T-helper 2 cell treated with Interferon-gamma antibody and Interleukin-4, amounts not matched to agents 100 ng/mL and 5 ng/mL, for 36 hours (primary cell): ENCODE measurements at regions not wholly inside any gene's neighbourhood (a gene's known extent, or its start where the extent isn't known, plus 50 kb on each side); places are given as distances from the start of the nearest gene placed in this dataset.

Experiments used
- intact Hi-C: fragments of 100-400 bp; cut with micrococcal nuclease; formaldehyde crosslinking; loops from one replicate; pipeline ENCODE4 v1.15.1; 2023

DNA sequence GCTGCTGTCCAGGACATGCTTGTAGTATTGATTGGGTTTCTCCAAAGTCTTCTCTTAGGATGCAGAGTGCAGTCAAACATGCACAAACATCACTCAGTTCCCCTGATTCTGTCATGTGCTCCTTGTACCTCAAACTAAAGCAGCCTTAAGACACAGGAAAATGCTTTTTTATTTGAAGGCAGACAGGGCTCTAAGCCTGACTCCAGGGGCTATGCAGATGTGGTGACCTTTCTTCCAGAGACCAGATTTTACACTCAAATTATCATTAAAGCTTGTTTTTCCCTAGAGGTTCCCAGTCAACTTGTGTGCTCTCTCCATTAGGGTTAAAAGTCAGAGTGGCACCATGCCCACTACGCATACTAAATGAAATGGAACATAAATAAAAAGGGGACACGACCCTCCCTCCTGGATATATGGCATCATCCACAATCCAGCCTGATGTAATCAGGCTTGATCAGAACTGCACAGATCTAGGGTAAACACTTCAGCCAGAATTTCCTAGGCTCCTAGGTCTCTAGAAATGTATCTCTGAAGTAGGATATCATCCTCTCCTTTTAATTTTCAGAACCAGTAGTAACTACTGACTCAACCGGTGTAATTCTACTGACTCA is 771.1 kb downstream of the NR2F1-AS1 start:
- intact Hi-C loops, result no loop called here

DNA sequence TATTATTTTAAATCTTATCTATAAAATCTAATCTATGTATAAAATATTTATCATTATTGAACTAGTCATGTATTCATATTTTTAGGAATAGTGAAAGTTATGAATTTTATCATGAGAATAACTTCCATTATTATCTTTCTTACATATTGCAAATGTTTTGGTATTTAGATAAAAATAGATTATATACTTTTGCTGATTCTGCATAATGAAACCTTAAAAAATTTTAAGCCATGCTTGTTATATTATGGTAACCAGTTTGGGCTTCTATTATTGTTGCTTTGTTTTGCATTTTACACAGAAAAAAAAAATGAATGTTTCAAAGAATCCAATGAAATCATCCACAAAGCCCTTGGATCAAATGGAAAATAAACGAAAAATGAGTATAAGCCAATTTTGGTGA is 772.5 kb downstream of the NR2F1-AS1 start:
- intact Hi-C loops, result no loop called here

DNA sequence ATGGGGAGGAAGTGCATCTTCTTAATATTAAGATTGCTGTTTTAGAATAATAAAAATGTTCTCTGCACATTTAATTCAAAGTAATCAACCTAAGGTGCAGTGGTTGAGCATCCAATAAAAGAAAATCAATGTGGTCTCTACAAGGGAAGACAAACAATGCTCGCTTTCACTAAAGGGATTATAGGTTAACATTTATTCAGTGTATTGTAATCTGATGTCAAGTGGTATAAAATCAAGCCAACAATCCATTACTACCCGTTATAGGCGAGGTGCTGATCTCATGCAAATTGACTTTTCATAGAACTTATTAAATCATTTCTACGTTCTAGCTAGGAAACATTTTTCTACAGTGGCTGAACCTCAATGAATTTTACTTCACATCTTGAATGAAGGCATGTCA is 773.9 kb downstream of the NR2F1-AS1 start:
- intact Hi-C loops, result no loop called here

GRCh38 chr5:92805446-92805845 is 775.6 kb downstream of the NR2F1-AS1 start:
- intact Hi-C loops, result no loop called here

GRCh38 chr5:92801911-92802310 is 779.1 kb downstream of the NR2F1-AS1 start:
- intact Hi-C loops, result no loop called here

DNA sequence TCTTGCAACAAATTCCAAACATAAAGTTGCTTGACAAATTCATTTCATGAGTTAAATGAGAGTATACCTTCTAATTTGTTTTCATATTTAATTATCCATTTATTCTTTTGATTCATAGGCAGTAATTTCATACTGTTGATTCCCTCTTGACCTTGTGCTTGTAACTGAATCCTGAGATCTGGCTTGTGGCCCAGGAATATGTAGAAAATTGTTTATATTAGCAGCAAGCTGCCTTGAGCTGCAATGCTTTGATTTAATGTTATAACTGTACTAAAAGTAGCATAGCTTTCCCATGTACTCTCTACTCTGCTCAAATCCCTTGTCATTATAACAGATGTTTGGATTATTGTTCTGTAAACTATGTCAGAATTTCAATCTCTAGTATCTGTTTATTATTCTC is 780.7 kb downstream of the NR2F1-AS1 start:
- intact Hi-C loops, result no loop called here

DNA sequence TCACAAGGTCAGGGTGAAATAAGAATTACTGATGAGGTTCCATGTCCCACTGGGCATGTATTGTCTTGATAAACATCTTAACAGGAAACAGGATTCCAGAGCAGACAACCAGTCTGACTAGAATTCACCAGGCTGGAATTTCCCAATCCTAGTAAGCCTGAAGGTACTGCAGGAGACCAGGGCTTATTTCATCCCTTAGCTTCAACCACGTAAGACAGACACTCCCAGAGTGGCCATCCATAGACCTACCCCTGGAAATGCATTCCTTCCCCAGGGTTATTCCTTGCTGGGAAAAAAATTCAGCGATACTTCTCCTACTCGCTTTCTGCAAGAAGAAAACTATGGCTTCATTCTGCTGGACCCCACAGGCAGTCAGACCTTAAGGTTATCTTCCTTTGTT is 785.4 kb downstream of the NR2F1-AS1 start:
- intact Hi-C loops, result no loop called here

GRCh38 chr5:92780057-92780456 is 801.0 kb downstream of the NR2F1-AS1 start:
- intact Hi-C loops, result no loop called here

- intact Hi-C loops, result no loop called here
Observed at GRCh38 chr5:92779536-92779935, 801.5 kb downstream of the NR2F1-AS1 start.

GRCh38 chr5:92778261-92778660 is 802.8 kb downstream of the NR2F1-AS1 start:
- intact Hi-C loops, result no loop called here

DNA sequence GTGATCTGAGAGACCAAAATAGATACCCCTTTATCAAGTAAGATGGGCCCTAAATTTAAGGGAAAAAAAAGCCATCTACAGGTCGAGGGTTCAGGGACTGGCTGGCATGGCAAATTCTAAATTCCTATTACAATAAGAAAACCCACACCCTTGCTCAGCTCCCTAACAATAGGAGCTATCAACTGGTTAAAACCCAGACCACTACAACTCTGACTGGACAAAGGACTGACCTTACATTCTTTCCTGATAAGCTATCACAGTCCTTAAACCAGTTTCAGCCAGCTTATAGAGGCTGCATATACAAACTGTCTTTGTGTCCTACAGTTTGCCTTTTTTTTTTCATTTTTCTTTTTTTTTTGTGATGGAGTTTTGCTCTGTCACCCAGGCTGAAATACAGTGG is 803.6 kb downstream of the NR2F1-AS1 start:
- intact Hi-C loops, result no loop called here

DNA sequence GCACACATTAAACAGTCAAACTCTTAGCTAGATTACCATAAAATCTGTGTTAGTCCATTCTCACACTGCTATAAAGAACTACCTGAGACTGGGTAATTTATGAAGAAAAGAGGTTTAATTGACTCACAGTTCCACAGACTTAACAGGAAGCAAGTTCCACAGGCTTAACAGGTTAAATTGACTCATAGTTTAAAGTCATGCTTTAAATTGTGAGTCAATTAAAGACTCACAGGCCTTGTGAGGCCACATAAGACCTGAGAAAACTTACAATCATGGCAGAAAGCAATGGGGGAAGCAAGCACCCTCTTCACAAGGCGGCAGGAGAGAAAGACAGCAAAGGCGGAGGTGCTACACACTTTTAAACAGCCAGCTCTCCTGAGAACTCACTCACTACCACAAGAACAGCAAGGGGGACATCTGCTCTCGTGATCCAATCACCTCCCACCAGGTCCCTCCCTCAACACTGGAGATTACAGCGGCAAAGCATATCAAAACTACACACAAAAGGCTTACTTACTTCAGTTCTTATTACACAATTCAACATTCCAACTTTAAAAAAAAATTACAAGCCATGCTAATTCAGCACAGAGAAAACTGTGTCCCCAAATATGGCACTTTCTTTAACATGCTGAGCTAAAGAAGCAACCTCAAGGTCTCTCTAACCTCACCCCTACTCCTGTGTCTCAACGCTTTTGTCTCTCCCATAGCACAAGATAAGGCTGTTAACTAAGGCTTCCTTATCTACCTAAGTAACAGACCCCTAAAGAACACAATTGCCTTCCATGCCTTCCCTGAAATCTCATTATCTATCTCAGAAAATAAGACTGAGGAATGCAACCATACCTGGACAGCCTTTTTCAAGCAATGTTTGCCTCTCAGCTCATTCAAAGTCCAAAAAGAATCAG is 805.1 kb downstream of the NR2F1-AS1 start:
- intact Hi-C loops, result no loop called here

DNA sequence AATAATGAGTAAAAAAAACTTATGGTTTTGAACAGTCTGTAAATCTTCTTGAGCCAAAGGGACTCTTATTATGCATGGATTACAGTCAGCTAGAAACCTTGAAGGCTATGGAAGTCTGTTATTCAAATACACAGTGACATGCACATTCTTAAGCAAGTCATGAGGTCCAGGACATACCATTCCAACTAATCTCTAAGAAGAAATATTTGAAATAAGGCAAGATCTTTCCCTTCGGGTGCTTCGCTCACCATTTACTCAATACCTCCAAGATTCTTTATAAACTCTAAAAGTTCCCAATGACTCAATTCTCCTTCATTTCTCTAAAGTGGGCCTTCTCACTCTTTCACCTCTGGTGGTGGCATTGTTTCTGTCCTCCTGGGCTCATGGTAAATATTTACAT is 811.0 kb downstream of the NR2F1-AS1 start:
- intact Hi-C loops, result no loop called here

DNA sequence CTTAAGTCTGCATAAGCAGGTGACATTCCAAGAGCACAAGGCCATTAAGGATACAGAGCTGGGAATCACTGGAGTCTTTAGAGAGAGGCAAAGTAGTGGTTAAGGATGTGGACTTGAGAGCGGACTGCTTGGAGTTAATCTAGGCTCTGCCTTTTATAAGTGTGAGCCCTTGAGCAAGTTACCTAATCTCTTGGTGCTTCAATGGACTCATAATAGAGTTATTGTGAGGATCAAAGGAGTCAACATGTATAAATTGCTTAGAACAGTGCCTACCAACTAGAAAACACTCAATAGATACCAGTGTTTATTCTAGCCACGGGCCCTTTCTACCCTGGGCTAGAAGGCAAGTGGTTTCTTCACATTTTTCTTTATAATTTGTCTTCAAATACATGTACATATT is 819.4 kb downstream of the NR2F1-AS1 start:
- intact Hi-C loops, result no loop called here

DNA sequence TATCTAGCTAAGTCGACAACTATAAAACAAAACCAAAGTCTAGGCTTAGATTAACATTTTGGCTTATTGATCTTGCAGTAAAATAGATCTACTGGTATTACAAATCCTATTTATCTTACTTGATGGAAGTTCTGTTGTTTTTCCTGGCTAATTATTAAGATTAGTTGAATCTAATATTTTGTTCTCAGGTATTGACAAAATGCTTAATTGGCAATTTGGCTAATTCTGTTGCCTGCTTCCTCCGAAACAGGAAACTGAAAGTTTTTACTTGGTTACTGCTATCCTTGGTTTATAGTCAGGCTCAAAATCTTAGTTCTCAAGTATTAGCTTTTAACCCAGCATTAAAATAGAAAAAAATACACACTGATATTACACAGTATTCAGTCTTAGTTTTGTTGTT is 820.5 kb downstream of the NR2F1-AS1 start:
- intact Hi-C loops, result no loop called here

GRCh38 chr5:92758552-92758951 is 822.5 kb downstream of the NR2F1-AS1 start:
- intact Hi-C loops, result no loop called here

DNA sequence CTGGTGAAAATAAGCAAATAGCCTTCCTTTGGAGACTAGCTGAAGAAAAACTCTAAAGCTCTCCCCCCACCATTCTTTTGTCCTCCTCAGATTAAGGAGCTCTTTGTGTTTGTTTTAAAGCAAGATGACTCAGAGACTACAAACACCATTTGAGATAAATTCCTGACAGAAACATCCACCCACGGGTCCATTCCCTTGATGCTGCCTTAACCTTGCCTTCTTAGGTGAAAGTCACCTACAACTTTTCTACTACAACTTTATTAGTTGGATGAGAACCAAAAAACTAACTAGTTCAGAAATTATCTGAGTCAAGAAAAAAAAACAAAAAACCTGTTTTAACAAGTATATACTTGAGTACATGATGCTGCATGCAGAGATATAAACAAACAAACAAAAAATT is 831.1 kb downstream of the NR2F1-AS1 start:
- intact Hi-C loops, result no loop called here

DNA sequence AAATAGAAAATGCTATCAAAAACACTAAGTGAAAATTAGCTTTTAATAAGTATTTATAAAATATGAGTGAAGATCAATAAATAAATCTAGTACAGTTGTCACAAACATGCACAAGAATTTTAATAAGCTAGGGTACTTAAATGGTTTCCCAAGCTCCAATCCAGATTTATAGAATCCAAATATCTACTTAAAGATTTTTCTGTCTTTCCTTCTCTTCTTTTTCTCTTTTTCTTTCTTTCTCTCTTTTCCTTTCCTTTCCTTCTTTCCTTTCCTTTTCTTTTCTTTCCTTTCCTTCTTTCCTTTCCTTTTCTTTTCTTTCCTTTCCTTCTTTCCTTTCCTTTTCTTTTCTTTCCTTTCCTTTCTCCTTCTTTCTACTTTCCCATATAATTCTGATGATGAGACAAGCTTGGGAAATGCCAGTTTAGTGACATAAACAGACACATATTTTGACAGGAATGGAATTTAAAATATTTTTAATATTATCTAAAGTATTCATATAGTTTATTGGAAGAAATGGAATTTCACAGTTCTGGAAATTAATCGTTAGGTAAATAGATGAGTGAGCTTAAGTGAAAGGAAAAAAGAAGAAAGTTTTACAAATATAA is 832.8 kb downstream of the NR2F1-AS1 start:
- intact Hi-C loops, result no loop called here

- intact Hi-C loops, result no loop called here
Observed at GRCh38 chr5:92741906-92742305, 839.1 kb downstream of the NR2F1-AS1 start.

GRCh38 chr5:92734211-92734940 is 846.6 kb downstream of the NR2F1-AS1 start:
- intact Hi-C loops, result no loop called here

DNA sequence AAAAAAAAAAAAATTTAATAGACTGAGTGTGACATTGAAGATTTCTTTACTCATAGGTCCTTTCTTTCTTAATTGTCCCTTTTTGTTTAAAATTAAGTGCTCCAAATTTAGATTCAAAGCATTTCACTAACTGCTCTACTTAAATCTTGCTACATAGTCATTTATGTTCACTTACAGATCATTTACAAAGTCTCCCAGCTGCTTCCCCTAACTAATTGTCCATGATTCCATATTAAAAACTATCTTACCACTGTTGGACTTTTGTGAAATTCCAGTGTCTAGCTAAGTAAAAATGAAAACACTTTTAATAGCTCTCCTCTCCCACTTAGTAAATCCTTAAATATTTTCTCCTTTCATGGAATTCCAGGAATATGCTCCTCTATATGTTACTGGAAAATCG is 850.5 kb downstream of the NR2F1-AS1 start:
- intact Hi-C loops, result no loop called here

- intact Hi-C loops, result no loop called here
Observed at GRCh38 chr5:92729088-92729487, 851.9 kb downstream of the NR2F1-AS1 start.
